ENCODE measurements at regions not wholly inside any gene's neighbourhood (a gene's known extent, or its start where the extent isn't known, plus 50 kb on each side); places are given as distances from the start of the nearest gene placed in this dataset.

DNA sequence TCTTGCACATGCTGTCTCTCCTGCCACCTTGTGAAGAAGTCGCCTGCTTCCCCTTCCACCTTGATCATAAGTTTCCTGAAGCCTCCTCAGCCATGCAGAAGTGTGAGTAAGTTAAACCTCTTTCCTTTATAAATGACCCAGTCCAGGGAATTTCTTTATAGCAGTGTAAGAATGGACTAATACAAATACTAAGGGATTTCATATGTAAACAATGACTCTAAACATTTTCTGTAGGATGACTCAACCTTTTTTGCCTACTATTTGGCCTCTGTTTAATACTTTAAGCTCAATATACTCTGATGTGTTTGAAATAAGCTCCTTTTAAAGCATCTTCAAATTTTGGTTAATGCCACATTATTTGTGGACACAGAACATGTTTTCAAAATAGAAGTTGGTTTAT, 813.5 kb upstream of the SLIT2 start:
- TF ChIP-seq CTCF (IDR thresholded peaks at IDR 0.05 in 8 of 11, conservative IDR thresholded peaks at IDR 0.05 in 3 of 11), result no peak
- no peak for TF ChIP-seq POLR2A (IDR thresholded peaks at IDR 0.05)
